ENCODE measurements at regions not wholly inside any gene's neighbourhood (a gene's known extent, or its start where the extent isn't known, plus 50 kb on each side); places are given as distances from the start of the nearest gene placed in this dataset.

GRCh38 chr2:152284398-152284797 lies 50.6 kb upstream of the FMNL2 start:
- Histone ChIP-seq H3K36me3 (replicated peaks) (no peaks in the 10 kb centered on the region), H3K9me3 (0 out of 2 replicates have a peak, but pooled peaks cover under 1% of the 10 kb centered on the region), H3K4me3 (no peak overlapping the region), H3K4me1 (no peaks in the 10 kb centered on the region), H3K27me3 (ENCODE audit: low read depth) (peaks cover 5% of the 10 kb centered on the region; the same call in 1 of the 2 replicates)
- in situ Hi-C loops (cut with MboI; ENCODE audit: low sequenced_read_pairs) = no loop called here
- no peak for DNase-seq (ENCODE audit: low spot score in 2 of 2)
